ENCODE measurements at regions not wholly inside any gene's neighbourhood (a gene's known extent, or its start where the extent isn't known, plus 50 kb on each side); places are given as distances from the start of the nearest gene placed in this dataset.

GRCh38 chr12:123100450-123100849 lies 50.4 kb downstream of the PITPNM2 start (continued):
- no peak for TF ChIP-seq ZNF462 (CRISPR knock-in tag; IDR thresholded peaks at IDR 0.05)

GRCh38 chr12:123099560-123100192 lies 51.2 kb downstream of the PITPNM2 start:
- H3K9me2 ChIP-seq (ENCODE audit: insufficient read depth): no peaks in the 10 kb centered on the region
- no peak overlapping the region for H3K4me2 ChIP-seq
- H3K4me3 Mint-ChIP-seq: no peak overlapping the region
- H3F3A ChIP-seq (replicated peaks; ENCODE audit: low read depth): no peaks in the 10 kb centered on the region; the same call in 1 of the 2 replicates
- no peak overlapping the region for H3K27ac ChIP-seq (ENCODE audit: low read depth)
- ATAC-seq: no peak
- peaks cover 7% of the 10 kb centered on the region for H3K27me3 Mint-ChIP-seq (ENCODE audit: insufficient read depth, low read depth, poor library complexity)
- H3K36me3 ChIP-seq (ENCODE audit: insufficient read depth): no peaks in the 10 kb centered on the region
- H2AFZ ChIP-seq: no peak overlapping the region
- H3K27ac Mint-ChIP-seq: no peak overlapping the region
- no peak for DNase-seq (ENCODE audit: low spot score)
- peaks cover 33% of the 10 kb centered on the region for H3K4me1 Mint-ChIP-seq
- H4K20me1 ChIP-seq (replicated peaks; ENCODE audit: insufficient read depth): no peaks in the 10 kb centered on the region
- H3K4me3 ChIP-seq: no peak overlapping the region
- H3K36me3 Mint-ChIP-seq (ENCODE audit: low read depth): no peaks in the 10 kb centered on the region
- no peaks in the 10 kb centered on the region for H3K79me2 ChIP-seq (replicated peaks; ENCODE audit: insufficient read depth)
- TF ChIP-seq POLR2AphosphoS5 (IDR thresholded peaks at IDR 0.05; ENCODE audit: low read depth): no peak
- H3K4me1 ChIP-seq (ENCODE audit: insufficient read depth): peaks cover 34% of the 10 kb centered on the region
- no peaks in the 10 kb centered on the region for H3K9me3 Mint-ChIP-seq
- H3K27me3 ChIP-seq (ENCODE audit: insufficient read depth): no peaks in the 10 kb centered on the region

- no peaks in the 10 kb centered on the region for H3K79me2 ChIP-seq (replicated peaks; ENCODE audit: insufficient read depth)
- no peaks in the 10 kb centered on the region for H3K36me3 ChIP-seq (ENCODE audit: insufficient read depth)
- H3K9me3 Mint-ChIP-seq: no peaks in the 10 kb centered on the region
- H4K20me1 ChIP-seq (replicated peaks; ENCODE audit: insufficient read depth): no peaks in the 10 kb centered on the region
- H3K4me3 Mint-ChIP-seq: no peak overlapping the region
- peaks cover 28% of the 10 kb centered on the region for H3K4me1 ChIP-seq (ENCODE audit: insufficient read depth)
- H3K27me3 Mint-ChIP-seq (ENCODE audit: insufficient read depth, low read depth, poor library complexity): peaks cover 7% of the 10 kb centered on the region
- no peak overlapping the region for H3K4me3 ChIP-seq
- no peak overlapping the region for H2AFZ ChIP-seq
- ATAC-seq: no peak
- no peaks in the 10 kb centered on the region for H3K36me3 Mint-ChIP-seq (ENCODE audit: low read depth)
- H3K9me2 ChIP-seq (ENCODE audit: insufficient read depth): no peaks in the 10 kb centered on the region
- H3K4me1 Mint-ChIP-seq: peaks cover 26% of the 10 kb centered on the region
- H3K4me2 ChIP-seq: no peak overlapping the region
- no peak overlapping the region for H3K27ac ChIP-seq (ENCODE audit: low read depth)
- no peaks in the 10 kb centered on the region for H3K27me3 ChIP-seq (ENCODE audit: insufficient read depth)
- no peaks in the 10 kb centered on the region for H3F3A ChIP-seq (replicated peaks; ENCODE audit: low read depth)
- H3K27ac Mint-ChIP-seq: no peak overlapping the region
- DNase-seq (ENCODE audit: low spot score): no peak
- TF ChIP-seq CREB1 (CRISPR knock-in tag; IDR thresholded peaks at IDR 0.05; ENCODE audit: low read depth): no peak
- TF ChIP-seq CTCF (conservative IDR thresholded peaks at IDR 0.05; ENCODE audit: low read depth in 2 of 2): no peak
- TF ChIP-seq STAT1 (IDR thresholded peaks at IDR 0.05; ENCODE audit: unreplicated experiment): no peak
- no peak for TF ChIP-seq EZH2phosphoT487 (IDR thresholded peaks at IDR 0.05; ENCODE audit: unreplicated experiment)
- TF ChIP-seq ZNF331 (CRISPR knock-in tag; IDR thresholded peaks at IDR 0.05; ENCODE audit: low read depth): no peak
- no peak for TF ChIP-seq NANOG (IDR thresholded peaks at IDR 0.05; ENCODE audit: borderline replicate concordance)
- TF ChIP-seq REST (IDR thresholded peaks at IDR 0.05; ENCODE audit: unreplicated experiment): no peak
- TF ChIP-seq POLR2AphosphoS5 (IDR thresholded peaks at IDR 0.05; ENCODE audit: low read depth): no peak
Observed at GRCh38 chr12:123098780-123099179, 52.1 kb downstream of the PITPNM2 start.
